Endothelial cell of umbilical vein (primary cell): ENCODE measurements at regions not wholly inside any gene's neighbourhood (a gene's known extent, or its start where the extent isn't known, plus 50 kb on each side); places are given as distances from the start of the nearest gene placed in this dataset.

ENCODE experiments used
- CTCF ChIP-seq, 2 donors: IDR thresholded peaks; 1 replicate in 1 of 2; 2 replicates in 1 of 2; pipeline ENCODE4 v1.5.1; 2011; ENCODE audit warnings: low read length in 2 of 2, mild to moderate bottlenecking in 2 of 2, moderate library complexity in 2 of 2, control low read depth in 1 of 2, inconsistent platforms in 1 of 2, low read depth in 1 of 2; ENCODE audit not compliant: insufficient read depth in 1 of 2; ENCODE audit errors: extremely low read depth in 1 of 2
- EZH2 ChIP-seq: IDR thresholded peaks from 2 replicates; pipeline ENCODE4 v1.6.1; 2012; ENCODE audit warnings: borderline replicate concordance, low read depth, mild to moderate bottlenecking, moderate library complexity, low read length, inconsistent platforms; ENCODE audit not compliant: severe bottlenecking
- POLR2AphosphoS5 ChIP-seq: IDR thresholded peaks from 2 replicates; pipeline ENCODE4 v1.6.1; 2012; ENCODE audit warnings: low read depth, mild to moderate bottlenecking, control low read depth, low read length, moderate library complexity; ENCODE audit not compliant: insufficient read depth

- TF ChIP-seq CTCF (IDR thresholded peaks at IDR 0.05; ENCODE audit: extremely low read depth in 1 of 2, insufficient read depth in 1 of 2, low read depth in 1 of 2, low read length in 2 of 2): no peak
- TF ChIP-seq EZH2: no peak
- no peak for TF ChIP-seq POLR2AphosphoS5
Measured at GRCh38 chr10:61170594-61170993, 226.6 kb upstream of the RHOBTB1 start.
